ENCODE measurements at regions not wholly inside any gene's neighbourhood (a gene's known extent, or its start where the extent isn't known, plus 50 kb on each side); places are given as distances from the start of the nearest gene placed in this dataset.
"Not testable (repeated sequence)": the region's sequence is repeated elsewhere in the genome, so short reads cannot be mapped to it uniquely, and the experiment has no call there.

DNA sequence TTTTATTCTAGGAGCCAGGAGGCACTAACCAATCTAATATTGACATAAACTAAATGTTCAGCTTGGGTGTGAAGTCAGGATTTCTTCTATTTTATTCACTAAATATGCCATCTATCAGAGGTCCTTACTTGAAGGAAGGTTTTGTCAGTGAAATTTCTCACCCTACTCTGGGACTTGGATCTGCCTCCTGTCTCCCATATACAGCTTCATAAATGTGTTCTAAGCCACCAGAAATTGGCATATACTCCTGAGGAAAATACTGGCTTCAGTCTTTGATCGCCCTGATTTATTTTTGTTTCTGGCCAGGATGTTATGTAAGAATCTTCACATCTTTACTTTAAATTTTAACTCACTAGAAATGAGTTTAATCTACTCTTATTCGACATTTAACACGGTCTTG lies 647.7 kb downstream of the C6orf118 start:
- no peaks in the 10 kb centered on the region for H3K36me3 ChIP-seq (ENCODE audit: control insufficient read depth, insufficient read depth, low read length)
- WGBS, 2 experiments, result 100% methylated on average over 1 of the region's 3 CpGs; no CpG with 5 or more reads in 1 of the 2 experiments
- no peaks in the 10 kb centered on the region for H3K27me3 ChIP-seq (ENCODE audit: control insufficient read depth, insufficient read depth, low read length, poor library complexity, severe bottlenecking)
- H3K9me3 ChIP-seq (ENCODE audit: control insufficient read depth, low read length), result no peaks in the 10 kb centered on the region
- no peak overlapping the region for H3K4me3 ChIP-seq (ENCODE audit: insufficient read depth, low read depth, low read length)
- no peak overlapping the region for H3K27ac ChIP-seq (ENCODE audit: insufficient read depth, low read depth, low read length, poor library complexity, severe bottlenecking)
- H3K4me1 ChIP-seq (ENCODE audit: control insufficient read depth, insufficient read depth, low read length), result no peaks in the 10 kb centered on the region

DNA sequence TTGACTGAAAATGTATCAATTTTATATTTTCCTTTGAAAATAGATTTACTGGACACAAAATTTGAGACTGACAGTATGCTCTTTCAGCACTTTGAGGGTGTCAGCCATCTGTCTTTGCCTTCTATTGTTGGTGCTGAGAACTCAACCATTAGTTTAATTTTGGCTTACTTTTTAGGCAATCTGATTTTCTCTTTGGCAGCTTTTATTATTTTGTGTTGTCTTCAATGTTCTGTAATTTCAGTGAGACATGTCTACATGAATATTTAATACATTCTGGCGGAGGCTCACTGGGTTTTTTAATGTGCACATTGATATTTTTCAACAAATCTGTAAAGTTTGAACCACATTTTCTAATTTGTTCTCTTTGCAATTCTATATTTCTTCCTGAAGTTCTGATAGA lies 648.6 kb downstream of the C6orf118 start:
- no peak overlapping the region for H3K27ac ChIP-seq (ENCODE audit: insufficient read depth, low read depth, low read length, poor library complexity, severe bottlenecking)
- no peaks in the 10 kb centered on the region for H3K9me3 ChIP-seq (ENCODE audit: control insufficient read depth, low read length)
- WGBS, 2 experiments, result 100% methylated on average over 1 of the region's 1 CpG; no CpG with 5 or more reads in 1 of the 2 experiments
- H3K4me3 ChIP-seq (ENCODE audit: insufficient read depth, low read depth, low read length), result no peak overlapping the region
- H3K27me3 ChIP-seq (ENCODE audit: control insufficient read depth, insufficient read depth, low read length, poor library complexity, severe bottlenecking), result no peaks in the 10 kb centered on the region
- H3K4me1 ChIP-seq (ENCODE audit: control insufficient read depth, insufficient read depth, low read length), result no peaks in the 10 kb centered on the region
- H3K36me3 ChIP-seq (ENCODE audit: control insufficient read depth, insufficient read depth, low read length), result no peaks in the 10 kb centered on the region

DNA sequence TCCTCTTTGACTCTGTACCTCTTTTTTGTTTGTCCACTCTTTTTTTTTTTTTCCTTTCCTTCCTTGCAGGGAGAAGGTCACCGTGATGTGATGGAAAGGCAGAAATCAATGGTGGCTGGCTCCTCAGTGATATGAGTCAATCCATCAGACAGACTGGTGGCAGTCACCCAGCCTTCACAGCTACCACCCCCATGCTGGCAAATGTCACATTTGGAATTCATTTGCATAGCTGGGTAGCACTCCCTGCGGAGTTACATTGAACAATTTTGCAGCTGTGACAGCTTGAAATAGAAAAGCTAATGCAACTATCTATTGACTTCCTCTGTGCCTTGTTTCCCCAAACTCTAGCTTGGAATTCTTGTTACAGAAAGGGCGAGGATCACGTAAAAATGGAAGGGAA lies 668.4 kb downstream of the C6orf118 start:
- Histone ChIP-seq H3K9me3 (ENCODE audit: control insufficient read depth, low read length) (no peaks in the 10 kb centered on the region), H3K4me1 (ENCODE audit: control insufficient read depth, insufficient read depth, low read length) (no peaks in the 10 kb centered on the region), H3K4me3 (ENCODE audit: insufficient read depth, low read depth, low read length) (no peak overlapping the region), H3K27ac (ENCODE audit: insufficient read depth, low read depth, low read length, poor library complexity, severe bottlenecking) (peak overlapping the region; percentile 3), H3K36me3 (ENCODE audit: control insufficient read depth, insufficient read depth, low read length) (no peaks in the 10 kb centered on the region), H3K27me3 (ENCODE audit: control insufficient read depth, insufficient read depth, low read length, poor library complexity, severe bottlenecking) (no peaks in the 10 kb centered on the region)
- 44 to 62% methylated on average over 4 of the region's 4 CpGs for WGBS, 2 experiments

DNA sequence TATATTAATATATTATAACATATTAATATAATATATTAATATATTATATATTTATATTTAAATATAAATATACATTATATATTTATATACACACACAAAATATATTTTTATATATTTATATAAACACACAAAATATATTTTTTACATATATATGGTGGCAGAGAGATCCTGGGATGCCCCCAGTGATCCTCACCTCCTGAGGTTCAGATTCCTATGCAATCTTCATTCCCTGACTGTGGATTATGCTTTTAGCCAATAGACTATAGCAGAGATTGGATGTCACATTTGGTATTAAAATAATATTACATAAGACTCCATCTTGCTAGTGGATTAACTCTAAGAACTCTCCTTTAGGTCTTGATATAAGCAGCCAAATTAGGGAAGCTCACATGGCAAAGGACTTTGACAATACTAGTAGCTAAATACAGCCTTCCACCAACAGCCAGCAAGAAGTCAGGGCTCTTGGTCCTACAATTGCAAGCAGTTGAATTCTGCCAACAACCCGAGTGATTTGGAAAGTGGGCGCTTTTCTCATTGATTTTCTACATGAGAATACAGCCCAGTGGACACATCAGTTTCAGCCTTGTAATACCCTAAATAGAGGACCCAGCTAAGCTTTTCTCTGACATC lies 681.0 kb downstream of the C6orf118 start:
- Histone ChIP-seq H3K9me3 (ENCODE audit: control insufficient read depth, low read length) (no peaks in the 10 kb centered on the region), H3K27me3 (ENCODE audit: control insufficient read depth, insufficient read depth, low read length, poor library complexity, severe bottlenecking) (no peaks in the 10 kb centered on the region), H3K36me3 (ENCODE audit: control insufficient read depth, insufficient read depth, low read length) (no peaks in the 10 kb centered on the region), H3K4me3 (ENCODE audit: insufficient read depth, low read depth, low read length) (no peak overlapping the region), H3K27ac (ENCODE audit: insufficient read depth, low read depth, low read length, poor library complexity, severe bottlenecking) (no peak overlapping the region), H3K4me1 (ENCODE audit: control insufficient read depth, insufficient read depth, low read length) (no peaks in the 10 kb centered on the region)
- WGBS, 2 experiments, result 91 to 94% methylated on average over 2 of the region's 2 CpGs

DNA sequence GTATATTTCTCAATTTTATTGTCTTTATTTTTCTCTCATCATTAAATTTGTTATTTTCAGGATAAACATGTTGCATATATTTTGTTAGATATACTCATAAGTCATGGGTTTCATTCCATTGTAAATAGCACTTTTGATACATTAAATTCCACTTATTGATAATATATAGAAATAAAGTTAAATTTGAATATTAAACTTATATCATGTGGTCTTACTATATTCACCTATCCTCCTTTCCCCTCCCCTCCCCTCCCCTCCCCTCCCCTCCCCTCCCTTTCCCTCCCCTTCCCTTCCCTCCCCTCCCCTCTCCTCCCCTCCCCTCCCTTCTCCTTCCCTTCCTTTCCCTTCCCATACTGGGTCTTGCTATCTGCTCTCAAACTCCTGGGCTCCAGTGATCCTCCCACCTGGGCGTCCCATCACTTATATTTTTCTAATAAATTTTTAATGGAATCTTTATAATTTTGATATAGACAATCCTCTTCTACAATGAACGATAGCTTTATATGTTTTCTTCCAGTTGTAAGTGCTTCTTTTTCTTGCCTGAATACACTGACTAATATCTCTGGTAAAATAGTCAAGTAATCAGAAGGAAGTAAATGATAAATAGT lies 692.4 kb downstream of the C6orf118 start:
- H3K9me3 ChIP-seq (ENCODE audit: control insufficient read depth, low read length), result no peaks in the 10 kb centered on the region
- no CpG with 5 or more reads among the region's 2 CpGs for WGBS, 2 experiments
- H3K27me3 ChIP-seq (ENCODE audit: control insufficient read depth, insufficient read depth, low read length, poor library complexity, severe bottlenecking), result no peaks in the 10 kb centered on the region
- no peak overlapping the region for H3K27ac ChIP-seq (ENCODE audit: insufficient read depth, low read depth, low read length, poor library complexity, severe bottlenecking)
- no peak overlapping the region for H3K4me3 ChIP-seq (ENCODE audit: insufficient read depth, low read depth, low read length)
- H3K4me1 ChIP-seq (ENCODE audit: control insufficient read depth, insufficient read depth, low read length), result no peaks in the 10 kb centered on the region
- H3K36me3 ChIP-seq (ENCODE audit: control insufficient read depth, insufficient read depth, low read length), result no peaks in the 10 kb centered on the region

DNA sequence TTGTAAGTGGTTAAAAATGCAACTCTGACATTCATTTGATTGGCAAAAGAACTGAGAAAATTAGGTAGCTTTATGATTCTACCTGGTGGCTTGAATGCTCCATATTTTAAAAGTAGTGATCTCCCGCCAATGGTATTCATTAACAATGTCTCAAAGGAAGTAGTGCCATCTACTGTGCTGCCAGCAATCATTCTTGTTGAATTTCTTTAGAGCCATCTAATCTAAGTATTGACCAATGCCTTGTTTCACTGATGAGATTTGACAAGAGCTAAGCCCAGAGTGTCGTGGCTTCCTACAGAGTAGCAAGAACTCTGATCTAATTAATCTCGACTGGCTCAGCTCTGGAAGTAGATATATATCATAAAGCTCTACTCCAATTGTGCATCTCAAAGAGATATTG lies 696.7 kb downstream of the C6orf118 start:
- Histone ChIP-seq H3K4me3 (ENCODE audit: insufficient read depth, low read depth, low read length) (no peak overlapping the region), H3K27me3 (ENCODE audit: control insufficient read depth, insufficient read depth, low read length, poor library complexity, severe bottlenecking) (no peaks in the 10 kb centered on the region), H3K9me3 (ENCODE audit: control insufficient read depth, low read length) (no peaks in the 10 kb centered on the region), H3K4me1 (ENCODE audit: control insufficient read depth, insufficient read depth, low read length) (no peaks in the 10 kb centered on the region), H3K27ac (ENCODE audit: insufficient read depth, low read depth, low read length, poor library complexity, severe bottlenecking) (no peak overlapping the region), H3K36me3 (ENCODE audit: control insufficient read depth, insufficient read depth, low read length) (no peaks in the 10 kb centered on the region)
- 66 to 67% methylated on average over 2 of the region's 3 CpGs for WGBS, 2 experiments

DNA sequence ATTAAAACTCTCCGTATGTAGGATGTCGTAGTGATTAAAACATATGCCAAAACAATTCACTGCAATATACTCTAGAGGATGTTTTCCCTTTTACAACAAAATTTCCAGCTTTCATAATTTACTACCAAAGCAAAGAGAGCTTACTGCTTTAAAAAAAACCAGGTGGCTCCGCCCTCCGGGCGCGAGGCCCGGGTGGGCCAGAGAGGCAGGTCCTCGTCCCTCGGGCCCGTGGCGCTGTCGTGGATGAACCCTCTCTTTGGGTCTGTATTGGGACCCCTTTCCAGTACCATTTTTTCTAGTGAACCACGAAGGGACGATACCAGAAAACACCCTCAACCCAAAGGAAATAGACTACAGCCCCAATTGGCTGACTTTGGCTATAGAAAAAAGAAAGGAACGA lies 698.5 kb downstream of the C6orf118 start:
- not testable (repeated sequence) for H3K4me1 ChIP-seq (ENCODE audit: control insufficient read depth, insufficient read depth, low read length); H3K9me3 ChIP-seq (ENCODE audit: control insufficient read depth, low read length); H3K36me3 ChIP-seq (ENCODE audit: control insufficient read depth, insufficient read depth, low read length); H3K4me3 ChIP-seq (ENCODE audit: insufficient read depth, low read depth, low read length); H3K27ac ChIP-seq (ENCODE audit: insufficient read depth, low read depth, low read length, poor library complexity, severe bottlenecking); H3K27me3 ChIP-seq (ENCODE audit: control insufficient read depth, insufficient read depth, low read length, poor library complexity, severe bottlenecking)
- WGBS, 2 experiments, result 95 to 97% methylated on average over 14 to 15 of the region's 15 CpGs

DNA sequence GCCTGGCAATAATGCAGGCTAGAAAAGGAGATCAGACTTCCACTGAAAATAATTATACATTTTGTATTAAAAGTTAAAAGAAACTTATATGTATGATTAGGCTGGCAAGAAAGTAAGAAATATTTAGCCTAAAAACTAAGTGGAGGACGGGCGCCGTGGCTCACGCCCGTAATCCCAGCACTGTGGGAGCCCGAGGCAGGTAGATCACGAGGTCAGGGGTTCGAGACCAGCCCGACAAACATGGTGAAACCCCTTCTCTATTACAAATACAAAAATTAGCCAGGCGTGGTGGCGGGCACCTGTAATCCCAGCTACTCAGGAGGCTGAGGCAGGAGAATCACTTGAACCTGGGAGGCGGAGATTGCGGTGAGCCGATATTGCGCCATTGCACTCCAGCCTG lies 707.0 kb downstream of the C6orf118 start:
- H3K4me1 ChIP-seq (ENCODE audit: control insufficient read depth, insufficient read depth, low read length); H3K36me3 ChIP-seq (ENCODE audit: control insufficient read depth, insufficient read depth, low read length); H3K9me3 ChIP-seq (ENCODE audit: control insufficient read depth, low read length); H3K27me3 ChIP-seq (ENCODE audit: control insufficient read depth, insufficient read depth, low read length, poor library complexity, severe bottlenecking); H3K4me3 ChIP-seq (ENCODE audit: insufficient read depth, low read depth, low read length); H3K27ac ChIP-seq (ENCODE audit: insufficient read depth, low read depth, low read length, poor library complexity, severe bottlenecking): not testable (repeated sequence)
- 94 to 97% methylated on average over 15 of the region's 15 CpGs for WGBS, 2 experiments

DNA sequence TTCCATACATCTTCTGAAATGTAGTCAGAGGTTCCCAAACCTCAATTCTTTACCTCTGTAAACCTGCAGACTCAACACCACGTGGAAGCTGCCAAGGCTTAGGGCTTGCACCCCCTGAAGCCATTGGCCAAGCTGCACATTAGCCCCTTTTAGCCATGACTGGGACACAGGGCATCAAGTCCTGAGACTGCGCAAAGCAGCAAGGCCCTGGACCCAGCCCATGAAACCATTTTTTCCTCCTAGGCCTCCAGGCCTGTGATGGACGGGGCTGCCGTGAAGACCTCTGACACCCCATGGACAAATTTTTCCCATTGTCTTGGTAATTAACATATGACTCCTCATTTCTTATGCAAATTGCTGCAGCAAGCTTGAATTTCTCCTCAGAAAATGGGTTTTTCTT lies 727.8 kb downstream of the C6orf118 start:
- Histone ChIP-seq H3K9me3 (ENCODE audit: control insufficient read depth, low read length) (no peaks in the 10 kb centered on the region), H3K27me3 (ENCODE audit: control insufficient read depth, insufficient read depth, low read length, poor library complexity, severe bottlenecking) (no peaks in the 10 kb centered on the region), H3K36me3 (ENCODE audit: control insufficient read depth, insufficient read depth, low read length) (no peaks in the 10 kb centered on the region), H3K27ac (ENCODE audit: insufficient read depth, low read depth, low read length, poor library complexity, severe bottlenecking) (no peak overlapping the region), H3K4me1 (ENCODE audit: control insufficient read depth, insufficient read depth, low read length) (no peaks in the 10 kb centered on the region), H3K4me3 (ENCODE audit: insufficient read depth, low read depth, low read length) (no peak overlapping the region)
- WGBS, 2 experiments, result 66 to 72% methylated on average over 4 of the region's 4 CpGs

DNA sequence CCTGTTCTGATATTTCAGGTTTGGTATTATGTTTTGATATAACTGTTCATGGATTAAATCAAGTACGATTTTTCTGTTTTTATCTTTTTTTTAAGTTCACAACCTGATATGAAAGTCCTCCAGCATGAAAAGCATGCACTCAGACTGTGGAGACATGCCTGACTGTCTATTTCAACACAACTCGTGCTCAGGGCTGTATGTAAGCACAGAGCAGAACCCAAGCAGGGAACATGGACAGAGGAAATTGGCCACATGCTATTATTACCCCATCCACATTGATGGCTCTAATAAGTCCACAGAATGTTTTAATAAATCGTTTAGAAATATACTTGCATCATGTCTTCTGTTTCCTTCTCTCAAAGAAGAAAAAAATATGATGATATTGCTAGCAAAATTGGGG lies 730.4 kb downstream of the C6orf118 start:
- 92 to 94% methylated on average over 2 of the region's 3 CpGs for WGBS, 2 experiments
- H3K27ac ChIP-seq (ENCODE audit: insufficient read depth, low read depth, low read length, poor library complexity, severe bottlenecking), result no peak overlapping the region
- H3K9me3 ChIP-seq (ENCODE audit: control insufficient read depth, low read length), result no peaks in the 10 kb centered on the region

More for the DNA sequence above, 730.4 kb downstream of the C6orf118 start:
- Histone ChIP-seq H3K36me3 (ENCODE audit: control insufficient read depth, insufficient read depth, low read length) (no peaks in the 10 kb centered on the region), H3K4me1 (ENCODE audit: control insufficient read depth, insufficient read depth, low read length) (no peaks in the 10 kb centered on the region), H3K4me3 (ENCODE audit: insufficient read depth, low read depth, low read length) (no peak overlapping the region), H3K27me3 (ENCODE audit: control insufficient read depth, insufficient read depth, low read length, poor library complexity, severe bottlenecking) (no peaks in the 10 kb centered on the region)
